GM12865 (cell line): ENCODE measurements at regions not wholly inside any gene's neighbourhood (a gene's known extent, or its start where the extent isn't known, plus 50 kb on each side); places are given as distances from the start of the nearest gene placed in this dataset.

Experiments
- DNase-seq: peaks from one replicate; pipeline ENCODE4 v3.0.0; 2010; ENCODE audit warnings: low read depth
- H3K4me3 ChIP-seq: 2 replicates; pipeline ENCODE4 v1.5.1; 2011; ENCODE audit warnings: mild to moderate bottlenecking, low read depth, low read length, control low read depth
- TF ChIP-seq, protein P1 (sequence below): IDR thresholded peaks from 2 replicates; pipeline ENCODE4 v1.5.1; 2011; ENCODE audit warnings: low read length, control low read depth, low read depth, inconsistent platforms; ENCODE audit not compliant: insufficient read depth; ENCODE audit errors: missing control alignments

DNA sequence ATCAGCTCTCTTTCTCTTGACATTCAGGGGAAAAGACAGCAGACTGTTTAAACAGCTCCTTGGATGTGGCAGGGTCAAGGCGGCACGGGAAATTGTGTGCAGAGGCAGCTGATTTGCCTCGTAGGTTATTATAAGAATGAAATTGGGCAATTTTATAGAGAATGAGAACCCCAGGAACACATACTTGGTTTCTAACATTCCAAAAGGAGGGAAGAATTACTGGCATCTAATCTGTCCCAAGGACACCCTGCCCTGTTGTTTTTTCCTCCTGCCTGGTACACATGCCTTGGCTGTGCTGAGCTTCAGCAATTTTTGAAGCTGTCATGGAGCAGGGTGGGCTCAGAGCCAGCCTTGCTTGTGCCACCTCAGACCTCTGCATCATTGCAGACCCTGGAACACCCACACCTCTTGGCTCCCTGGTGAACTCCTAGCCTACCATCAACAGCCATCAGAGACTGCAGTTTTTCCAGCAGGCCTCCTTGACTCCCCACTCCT lies 143.6 kb downstream of the BOD1 start:
- no peak overlapping the region for H3K4me3 ChIP-seq
- TF ChIP-seq, protein P1, sequence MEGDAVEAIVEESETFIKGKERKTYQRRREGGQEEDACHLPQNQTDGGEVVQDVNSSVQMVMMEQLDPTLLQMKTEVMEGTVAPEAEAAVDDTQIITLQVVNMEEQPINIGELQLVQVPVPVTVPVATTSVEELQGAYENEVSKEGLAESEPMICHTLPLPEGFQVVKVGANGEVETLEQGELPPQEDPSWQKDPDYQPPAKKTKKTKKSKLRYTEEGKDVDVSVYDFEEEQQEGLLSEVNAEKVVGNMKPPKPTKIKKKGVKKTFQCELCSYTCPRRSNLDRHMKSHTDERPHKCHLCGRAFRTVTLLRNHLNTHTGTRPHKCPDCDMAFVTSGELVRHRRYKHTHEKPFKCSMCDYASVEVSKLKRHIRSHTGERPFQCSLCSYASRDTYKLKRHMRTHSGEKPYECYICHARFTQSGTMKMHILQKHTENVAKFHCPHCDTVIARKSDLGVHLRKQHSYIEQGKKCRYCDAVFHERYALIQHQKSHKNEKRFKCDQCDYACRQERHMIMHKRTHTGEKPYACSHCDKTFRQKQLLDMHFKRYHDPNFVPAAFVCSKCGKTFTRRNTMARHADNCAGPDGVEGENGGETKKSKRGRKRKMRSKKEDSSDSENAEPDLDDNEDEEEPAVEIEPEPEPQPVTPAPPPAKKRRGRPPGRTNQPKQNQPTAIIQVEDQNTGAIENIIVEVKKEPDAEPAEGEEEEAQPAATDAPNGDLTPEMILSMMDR: no peak
- no peak for DNase-seq

DNA sequence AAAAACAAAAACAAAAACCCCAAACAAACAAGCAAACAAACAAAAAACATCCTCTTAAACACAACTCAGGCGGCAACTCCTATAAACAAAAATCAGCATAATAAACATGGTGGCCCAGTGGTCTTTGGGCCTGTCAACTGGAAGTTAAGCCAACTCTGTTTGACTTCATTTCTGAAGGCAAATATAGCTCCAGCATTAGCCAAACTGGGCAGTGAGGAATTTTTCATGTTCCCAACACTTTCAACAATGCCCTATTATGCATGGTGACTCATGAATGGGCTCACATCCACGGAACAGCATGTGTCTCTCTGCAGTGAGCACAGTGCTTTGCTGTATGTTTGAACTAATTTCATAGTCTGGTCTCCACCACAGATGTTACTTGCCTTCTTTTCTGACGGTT lies 143.9 kb upstream of the STC2 start:
- no peak overlapping the region for H3K4me3 ChIP-seq
- no peak for DNase-seq
- TF ChIP-seq, protein P1: no peak

DNA sequence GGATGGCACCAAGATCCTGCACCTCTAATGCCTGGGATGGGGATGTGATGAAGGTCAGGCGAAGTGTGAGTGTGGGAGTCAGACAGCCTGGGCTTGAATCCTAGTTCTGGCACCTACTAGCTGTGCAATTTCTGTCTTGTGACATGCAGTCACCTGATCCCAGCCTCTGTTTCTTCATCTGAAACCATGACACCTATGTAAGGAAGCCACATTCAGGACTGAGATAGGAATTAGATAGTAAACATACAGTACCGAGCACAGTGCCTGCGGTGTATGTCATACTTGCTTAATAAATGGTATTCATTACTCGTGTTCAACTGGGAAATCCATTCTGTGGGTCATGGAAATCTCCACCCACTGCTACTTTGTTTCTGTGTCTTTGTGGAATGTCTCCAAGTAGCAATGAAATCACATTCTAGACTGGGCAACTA lies 140.6 kb upstream of the STC2 start:
- no peak overlapping the region for H3K4me3 ChIP-seq
- no peak for DNase-seq
- TF ChIP-seq, protein P1: no peak

DNA sequence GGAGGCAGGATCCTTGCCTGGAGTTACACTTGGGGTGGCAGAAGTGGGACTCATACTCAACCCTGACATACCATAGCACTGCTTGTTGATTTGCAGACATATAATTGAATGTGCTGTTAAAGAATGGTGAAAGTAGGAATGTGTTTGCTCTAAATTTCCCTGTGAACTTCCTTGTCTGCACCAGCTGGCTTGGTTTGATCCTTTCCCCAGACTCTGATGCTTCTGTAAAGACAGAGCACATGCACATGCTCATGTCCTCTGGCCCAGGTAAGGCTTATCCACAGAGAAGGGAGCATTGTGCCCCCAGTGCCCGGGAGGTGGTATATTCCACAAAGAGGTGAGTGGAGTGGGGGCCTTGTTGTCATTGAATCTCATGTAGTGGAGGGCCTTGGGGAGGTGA lies 138.0 kb upstream of the STC2 start:
- H3K4me3 ChIP-seq: no peak overlapping the region
- no peak for DNase-seq
- TF ChIP-seq, protein P1: no peak

DNA sequence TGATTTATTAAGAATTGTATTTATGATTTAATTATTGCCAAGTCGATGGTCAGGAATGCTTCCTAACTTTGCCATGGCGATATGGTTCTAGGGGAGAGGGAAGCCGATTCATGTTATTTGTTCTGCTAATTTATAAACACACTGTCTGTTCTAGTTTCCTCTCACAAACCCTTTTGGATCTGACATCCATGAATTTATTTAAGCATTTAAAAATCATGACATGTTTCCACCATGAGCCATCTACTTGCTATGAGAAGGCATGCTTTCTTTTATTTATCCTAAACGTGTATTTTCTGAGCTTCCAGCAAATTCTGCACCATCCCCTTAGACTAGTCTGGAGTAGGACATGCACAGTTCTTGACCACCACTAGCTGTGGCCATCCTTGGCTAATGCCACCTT lies 136.6 kb upstream of the STC2 start:
- H3K4me3 ChIP-seq: no peak overlapping the region
- DNase-seq: no peak
- TF ChIP-seq, protein P1: no peak

DNA sequence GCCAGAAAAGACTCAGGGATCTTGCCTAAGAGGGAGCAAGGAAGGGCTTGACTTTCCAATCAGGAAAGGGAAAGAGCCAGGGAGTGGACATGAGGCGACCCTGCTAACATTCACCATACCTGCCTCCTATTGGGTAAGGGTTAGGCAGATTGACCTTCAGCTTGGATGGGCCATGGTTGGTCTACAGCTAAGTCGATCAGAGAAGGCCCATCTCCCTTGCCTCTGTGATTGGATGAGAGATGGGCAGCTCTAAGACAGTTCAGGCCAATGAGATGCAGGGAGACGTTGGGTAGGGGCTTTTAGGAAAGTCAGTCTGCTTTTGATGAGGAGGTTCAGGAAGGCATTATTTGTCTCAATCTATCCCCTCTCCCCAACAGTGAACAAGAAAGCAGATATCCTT lies 135.0 kb upstream of the STC2 start:
- H3K4me3 ChIP-seq: no peak overlapping the region
- no peak for DNase-seq
- TF ChIP-seq, protein P1: no peak

DNA sequence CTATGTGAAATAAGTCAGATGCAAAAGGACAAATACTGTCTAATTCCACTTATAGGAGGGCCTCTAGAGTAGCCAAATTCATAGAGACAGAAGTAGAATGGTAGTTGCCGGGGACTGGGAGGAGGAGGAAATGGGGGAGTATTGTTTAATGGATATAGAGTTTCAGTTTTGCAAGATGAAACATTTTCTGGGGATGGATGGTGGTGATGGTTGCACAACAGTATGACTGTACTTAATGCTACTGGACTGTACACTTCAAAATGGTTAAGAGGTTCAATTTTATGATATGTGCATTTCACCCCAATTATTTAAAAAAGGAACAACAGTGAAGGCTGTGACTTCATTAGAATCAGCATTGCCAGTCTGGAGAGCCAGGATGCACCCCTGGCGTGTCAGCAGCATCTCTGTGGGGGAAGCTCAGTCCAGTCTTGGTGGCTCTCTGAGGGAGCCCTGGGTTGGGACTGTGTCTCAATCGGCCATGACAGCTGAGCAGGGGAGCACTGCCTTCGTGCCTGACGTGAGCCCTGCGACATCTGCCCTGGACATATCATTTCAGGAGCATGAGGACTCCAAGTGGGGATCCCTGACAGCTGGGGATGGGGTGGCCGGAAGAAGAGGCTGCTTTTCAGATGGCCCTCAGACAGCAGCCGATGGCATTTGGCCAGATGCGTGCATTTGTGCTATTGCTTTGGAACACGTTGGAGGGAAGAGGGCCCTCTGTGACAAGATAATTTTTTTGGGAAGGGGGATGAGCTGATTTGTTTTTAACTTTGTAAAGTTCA lies 130.8 kb upstream of the STC2 start:
- TF ChIP-seq, protein P1: no peak
- DNase-seq: no peak
- H3K4me3 ChIP-seq: no peak overlapping the region
